KBM-7 (cell line): ENCODE measurements at regions not wholly inside any gene's neighbourhood (a gene's known extent, or its start where the extent isn't known, plus 50 kb on each side); places are given as distances from the start of the nearest gene placed in this dataset.

Experiments used
- DNase-seq: peaks from one replicate; pipeline ENCODE4 v3.0.0-alpha.2; 2015
- in situ Hi-C: fragments of 300-500 bp; cut with MboI; formaldehyde crosslinking; loops from 2 replicates; pipeline ENCODE4 v1.14.3; 2020; ENCODE audit warnings: low sequenced_read_pairs, low pct_unique_long_range_greater_than_20kb, mixed read lengths

- in situ Hi-C loops, result no loop called here
- no peak for DNase-seq
Observed at GRCh38 chr6:165991341-165991740, 176.3 kb downstream of the TBXT start.

- in situ Hi-C loops, result no loop called here
- no peak for DNase-seq
Observed at GRCh38 chr6:165990216-165990615, 177.4 kb downstream of the TBXT start.

- DNase-seq, result no peak
- in situ Hi-C loops, result no loop called here
Observed at GRCh38 chr6:165988757-165989456, 178.7 kb downstream of the TBXT start.

DNA sequence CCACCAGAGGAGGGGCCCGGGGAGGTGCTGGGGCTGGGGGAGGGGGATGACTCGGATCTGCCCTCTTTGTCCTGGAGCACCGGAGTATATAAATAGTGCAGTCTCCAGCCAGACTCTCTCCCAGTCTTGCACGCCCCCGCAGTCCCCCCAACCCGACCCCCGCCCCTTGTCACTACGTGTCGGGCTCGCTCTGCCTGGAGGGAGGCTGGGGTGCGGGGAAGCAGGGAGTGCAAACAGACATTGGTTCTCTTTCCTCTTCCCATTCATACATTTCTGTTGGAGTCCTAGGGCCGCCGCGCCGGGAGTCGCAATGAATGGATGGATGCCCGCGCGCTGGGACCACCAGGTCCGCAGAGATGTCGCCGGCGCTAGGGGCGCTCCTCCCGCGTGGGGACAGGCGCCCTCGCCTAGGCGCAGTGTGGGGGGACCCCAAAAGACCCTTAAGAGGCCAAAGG, 179.3 kb downstream of the TBXT start:
- in situ Hi-C loops, result no loop called here
- no peak for DNase-seq

- in situ Hi-C loops, result no loop called here
- no peak for DNase-seq
Observed at GRCh38 chr6:165987483-165988301, 180.0 kb downstream of the TBXT start.

DNA sequence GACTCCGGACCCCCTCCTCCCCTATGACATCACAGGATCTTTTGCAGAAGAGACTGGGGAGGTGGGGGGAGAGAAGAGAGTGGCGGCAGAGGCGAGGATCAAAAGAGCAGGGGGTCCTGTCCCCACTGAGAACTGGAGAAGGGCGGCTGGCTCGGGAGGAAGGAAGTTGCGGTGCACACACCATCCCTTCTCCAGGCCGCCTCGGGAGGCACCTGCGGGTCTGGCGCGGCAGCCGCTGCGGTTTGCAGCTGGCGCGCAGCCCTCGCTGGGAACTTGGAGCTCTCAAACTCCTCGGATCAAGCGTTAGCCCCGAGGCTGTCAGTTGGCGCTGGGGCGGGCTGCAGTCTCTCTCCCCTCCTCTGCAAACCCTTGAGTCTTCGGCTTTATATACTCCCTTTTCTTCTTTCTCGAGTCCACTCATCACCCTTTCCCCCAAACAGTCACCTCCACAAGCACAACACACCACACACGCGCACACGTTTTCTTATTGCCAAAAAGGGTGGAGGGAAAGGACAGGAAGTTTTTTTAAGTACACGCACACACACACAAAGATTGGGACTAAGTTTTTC, 180.7 kb downstream of the TBXT start:
- no peak for DNase-seq
- in situ Hi-C loops, result no loop called here

DNA sequence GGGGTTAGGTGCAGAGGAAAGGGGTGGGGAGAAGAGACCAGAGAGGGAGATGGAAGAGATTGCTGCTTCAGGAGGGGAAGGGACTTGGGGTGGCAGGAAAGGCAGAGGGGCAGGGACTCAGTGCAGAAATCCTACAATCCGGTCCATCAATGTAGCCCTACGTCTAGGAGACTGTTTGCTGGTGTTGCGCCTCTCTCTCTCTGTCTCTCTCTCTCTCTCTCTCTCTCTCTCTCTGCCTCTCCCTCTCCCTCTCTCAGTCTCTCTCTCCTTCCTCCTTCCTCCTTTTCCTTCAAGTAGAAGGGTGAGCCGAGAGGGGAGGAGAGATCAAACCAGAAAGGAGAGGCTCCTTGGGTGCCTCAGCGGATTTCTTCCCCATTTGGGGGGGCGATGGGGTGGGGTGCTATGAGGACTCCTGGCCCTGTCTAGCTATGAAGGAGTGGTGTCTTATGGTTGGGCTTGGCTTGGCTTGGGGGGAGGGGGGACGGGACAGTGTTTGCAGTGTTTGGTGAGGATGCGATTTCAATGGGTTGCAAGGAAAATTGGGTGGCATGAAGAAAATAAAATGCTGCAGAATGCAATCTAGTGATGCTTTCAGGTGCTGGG, 181.2 kb downstream of the TBXT start:
- no peak for DNase-seq
- in situ Hi-C loops, result no loop called here

GRCh38 chr6:165985806-165986299, 181.8 kb downstream of the TBXT start:
- in situ Hi-C loops, result no loop called here

GRCh38 chr6:165985281-165985805, 182.3 kb downstream of the TBXT start:
- in situ Hi-C loops, result no loop called here
- DNase-seq, result no peak

More at GRCh38 chr6:165985806-165986299, 181.8 kb downstream of the TBXT start:
- DNase-seq, result no peak

DNA sequence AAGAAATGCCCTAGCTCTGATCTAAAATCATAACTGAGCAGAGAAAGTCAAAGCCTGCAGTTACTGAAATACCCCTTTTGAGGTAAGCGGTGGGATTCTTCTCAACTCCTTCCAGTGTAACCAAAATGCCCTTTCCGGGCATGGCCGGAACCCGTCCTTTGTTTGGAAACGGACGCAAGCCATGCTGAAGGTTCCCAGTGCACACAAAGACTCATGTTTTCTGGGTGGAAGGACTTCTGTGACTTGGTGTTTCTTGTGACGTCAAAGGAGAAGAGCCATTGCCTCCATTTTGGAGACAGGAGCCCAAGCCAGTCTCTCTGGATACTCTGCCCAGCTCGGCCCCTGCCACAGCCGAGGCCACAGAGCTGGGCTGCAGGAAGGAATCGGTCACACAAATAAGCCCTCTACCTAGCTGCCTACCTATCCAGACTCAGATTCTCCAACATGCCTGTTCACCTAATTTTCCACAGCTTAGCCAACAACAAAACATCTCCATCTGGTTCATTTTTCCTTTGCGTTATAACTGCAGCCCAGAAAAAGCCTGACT, 182.8 kb downstream of the TBXT start:
- no peak for DNase-seq

GRCh38 chr6:165983112-165984072, 184.3 kb downstream of the TBXT start:
- DNase-seq, result no peak
- in situ Hi-C loops, result no loop called here

More for the DNA sequence above, 182.8 kb downstream of the TBXT start:
- in situ Hi-C loops, result no loop called here

GRCh38 chr6:165978476-165978875, 189.2 kb downstream of the TBXT start:
- in situ Hi-C loops, result no loop called here
- DNase-seq, result no peak

GRCh38 chr6:165976684-165977083, 191.0 kb downstream of the TBXT start:
- in situ Hi-C loops, result no loop called here
- no peak for DNase-seq

DNA sequence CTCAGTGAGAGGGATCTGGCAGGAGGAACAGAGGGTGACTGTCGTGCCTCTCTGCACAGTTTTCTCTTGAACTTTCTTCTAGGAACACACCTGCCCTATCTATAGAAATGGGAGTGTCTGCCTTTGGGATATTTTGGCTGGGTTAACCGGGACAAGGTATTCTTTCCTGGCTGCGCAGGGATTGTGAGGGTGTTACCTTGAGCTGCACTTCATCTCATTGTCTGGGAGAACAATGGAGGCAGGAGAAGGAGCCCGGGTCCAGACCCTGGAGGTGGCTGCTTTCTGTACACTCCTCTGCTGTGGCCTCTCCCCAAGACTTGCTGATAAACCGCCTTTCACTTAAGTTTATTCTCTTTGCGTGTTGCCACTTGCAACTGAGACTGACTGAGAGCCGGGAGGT, 192.8 kb downstream of the TBXT start:
- DNase-seq, result no peak
- in situ Hi-C loops, result no loop called here

DNA sequence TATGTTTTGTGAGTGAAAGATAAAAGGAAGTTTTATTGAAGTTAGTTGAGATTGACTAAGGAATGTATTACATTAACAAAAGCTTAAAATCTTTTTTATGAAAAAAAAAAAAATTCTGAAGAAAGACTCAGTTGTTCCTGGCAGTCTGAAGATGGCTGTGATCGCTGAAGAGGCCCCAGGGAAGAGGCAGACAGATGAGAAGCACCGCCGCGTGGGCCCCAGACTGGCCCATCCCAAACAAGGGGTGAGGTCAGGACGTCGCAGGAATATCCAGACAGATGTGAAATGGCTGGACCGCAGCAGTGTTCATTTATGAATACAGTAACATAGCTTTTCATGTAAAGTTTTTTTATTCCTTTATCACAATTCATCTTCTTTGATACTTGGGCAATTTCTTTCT, 194.2 kb downstream of the TBXT start:
- DNase-seq, result no peak
- in situ Hi-C loops, result no loop called here

DNA sequence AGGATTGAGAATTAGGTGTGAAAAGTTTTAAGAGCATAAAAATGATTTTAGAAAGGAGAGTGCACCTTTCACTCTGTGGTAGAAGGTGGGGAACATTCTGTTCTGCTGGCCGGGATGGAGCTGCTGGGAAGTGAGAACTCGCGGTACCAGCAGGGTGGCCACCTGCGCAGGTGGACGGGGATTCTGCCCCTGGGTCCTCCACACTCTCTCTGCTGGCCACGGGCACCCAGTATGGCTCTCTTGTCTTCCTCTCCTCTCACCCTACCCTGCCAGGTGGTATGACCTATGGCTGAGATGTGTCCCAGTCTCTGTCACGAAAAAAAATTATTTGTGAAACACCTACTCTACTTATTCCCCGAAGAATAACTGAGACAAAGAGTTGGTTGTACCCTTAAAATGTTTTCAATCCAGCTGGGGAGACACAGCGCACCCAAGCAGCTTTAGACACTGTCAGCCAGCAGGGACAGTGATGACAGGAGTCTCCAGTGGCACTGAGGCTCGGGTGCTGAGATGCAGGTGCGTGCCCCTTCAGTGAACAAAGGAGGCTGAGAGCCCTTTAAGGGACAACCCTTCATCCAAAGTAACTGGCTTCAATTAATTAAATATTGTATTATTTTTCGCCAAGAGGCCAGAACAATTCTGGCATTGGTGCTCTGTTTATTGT, 195.4 kb downstream of the TBXT start:
- DNase-seq, result no peak
- in situ Hi-C loops, result no loop called here

DNA sequence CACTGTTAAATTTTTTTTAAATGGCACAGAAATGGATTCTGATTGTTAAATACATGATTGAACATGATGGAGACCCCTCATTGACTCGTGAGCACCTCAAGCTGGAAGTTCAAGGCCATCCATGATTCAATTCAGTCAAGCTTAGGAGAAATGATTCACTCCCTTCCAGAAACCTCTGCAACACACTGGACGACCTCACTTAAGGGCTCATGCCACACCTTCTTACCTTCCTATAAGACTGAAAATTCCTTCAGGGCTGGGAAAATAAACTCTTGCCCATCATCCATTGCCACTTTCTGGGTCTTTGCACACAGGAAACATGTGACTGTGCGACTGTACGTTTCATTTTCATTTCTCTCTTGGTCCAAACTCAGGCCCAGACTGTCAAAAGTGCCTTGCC, 196.4 kb downstream of the TBXT start:
- in situ Hi-C loops, result no loop called here
- DNase-seq, result no peak

GRCh38 chr6:165970001-165970400, 197.7 kb downstream of the TBXT start:
- in situ Hi-C loops, result no loop called here
- DNase-seq, result no peak
